ENCODE measurements at regions not wholly inside any gene's neighbourhood (a gene's known extent, or its start where the extent isn't known, plus 50 kb on each side); places are given as distances from the start of the nearest gene placed in this dataset.
A peak's percentile ranks its signal among the peaks of the same experiment; 100 is the strongest.

GRCh38 chr3:127483902-127484591 is 106.5 kb downstream of the TPRA1 start:
- no peak for DNase-seq (ENCODE audit: low spot score)

GRCh38 chr3:127483005-127483641 is 107.4 kb downstream of the TPRA1 start:
- DNase-seq (ENCODE audit: low spot score) = no peak

GRCh38 chr3:127482216-127483004 is 108.1 kb downstream of the TPRA1 start:
- no peak for DNase-seq (ENCODE audit: low spot score)

- DNase-seq (ENCODE audit: low spot score) = no peak
These were observed 110.2 kb downstream of the TPRA1 start for GRCh38 chr3:127480196-127480954.

GRCh38 chr3:127479449-127479848 is 111.1 kb downstream of the TPRA1 start:
- DNase-seq (ENCODE audit: low spot score) = peak; percentile 41

GRCh38 chr3:127478922-127479321 is 111.6 kb downstream of the TPRA1 start:
- DNase-seq (ENCODE audit: low spot score) = no peak

- DNase-seq (ENCODE audit: low spot score) = no peak
These were observed 113.1 kb downstream of the TPRA1 start for GRCh38 chr3:127477396-127477795.

- no peak for DNase-seq (ENCODE audit: low spot score)
These were observed 113.6 kb downstream of the TPRA1 start for GRCh38 chr3:127476936-127477335.

- no peak for DNase-seq (ENCODE audit: low spot score)
These were observed 114.4 kb downstream of the TPRA1 start for GRCh38 chr3:127475975-127476705.

GRCh38 chr3:127475391-127475790 is 115.1 kb downstream of the TPRA1 start:
- no peak for DNase-seq (ENCODE audit: low spot score)

GRCh38 chr3:127473244-127474024 is 117.1 kb downstream of the TPRA1 start:
- peak; percentile 90 for DNase-seq (ENCODE audit: low spot score)

GRCh38 chr3:127472506-127472905 is 118.0 kb downstream of the TPRA1 start:
- no peak for DNase-seq (ENCODE audit: low spot score)

GRCh38 chr3:127471142-127471541 is 119.4 kb downstream of the TPRA1 start:
- DNase-seq (ENCODE audit: low spot score) = no peak

GRCh38 chr3:127469760-127470159 is 120.8 kb downstream of the TPRA1 start:
- no peak for DNase-seq (ENCODE audit: low spot score)

GRCh38 chr3:127467391-127467790 is 123.1 kb downstream of the TPRA1 start:
- peak; percentile 62 for DNase-seq (ENCODE audit: low spot score)

- DNase-seq (ENCODE audit: low spot score) = no peak
These were observed 125.9 kb downstream of the TPRA1 start for GRCh38 chr3:127464642-127465041.

- DNase-seq (ENCODE audit: low spot score) = no peak
These were observed 128.3 kb downstream of the TPRA1 start for GRCh38 chr3:127462111-127462655.

- DNase-seq (ENCODE audit: low spot score) = no peak
These were observed 129.1 kb downstream of the TPRA1 start for GRCh38 chr3:127461286-127461910.

GRCh38 chr3:127459891-127460290 is 130.6 kb downstream of the TPRA1 start:
- no peak for DNase-seq (ENCODE audit: low spot score)

Data from iPS-NIHi11 (cell line).